PC-9 (cell line): ENCODE measurements at regions not wholly inside any gene's neighbourhood (a gene's known extent, or its start where the extent isn't known, plus 50 kb on each side); places are given as distances from the start of the nearest gene placed in this dataset.

ENCODE experiments used
- BruUV-seq: library from RNA; stranded (reverse); fragments of 400-500 nt; replicated peaks from 2 replicates; lab custom pipeline; 2021; lab: Mats Ljungman, UMichigan
- CTCF ChIA-PET: fragments of 300-600 bp; sonication (Branson Sonifier 250); formaldehyde crosslinking; loops from one replicate; lab custom pipeline; 2022; ENCODE audit warnings: antibody characterized with exemption; lab: Charles Lee
- POLR2A ChIA-PET: fragments of 300-600 bp; sonication (Branson Sonifier 250); formaldehyde crosslinking; loops from one replicate; lab custom pipeline; 2022; ENCODE audit warnings: antibody characterized with exemption; ENCODE audit not compliant: unreplicated experiment; lab: Charles Lee
- DNase-seq, 2 experiments: peaks; one replicate each; pipeline versions ENCODE4 v3.0.0 to v3.0.0-alpha.2; 2015 to 2022; ENCODE audit warnings: mixed read lengths in 1 of 2
- H2AFZ ChIP-seq: fragments of 200-600 bp; sonication (generic); 2 replicates; pipeline ENCODE4 v1.8.1; 2017; ENCODE audit warnings: antibody characterized with exemption
- H3F3A ChIP-seq: fragments of 200-600 bp; sonication (generic); 2 replicates; pipeline ENCODE4 v1.8.1; 2017; ENCODE audit warnings: antibody characterized with exemption, mild to moderate bottlenecking, low read depth; ENCODE audit not compliant: insufficient read depth
- H3K27ac ChIP-seq: fragments of 200-600 bp; sonication (generic); 2 replicates; pipeline ENCODE4 v1.6.1; 2016; ENCODE audit warnings: mixed run types
- H3K27me3 ChIP-seq: fragments of 200-600 bp; sonication (generic); 2 replicates; pipeline ENCODE4 v1.6.1; 2016; ENCODE audit warnings: low read depth, mixed run types; ENCODE audit not compliant: insufficient read depth
- H3K36me3 ChIP-seq: fragments of 200-600 bp; sonication (generic); 2 replicates; pipeline ENCODE4 v1.6.1; 2016; ENCODE audit warnings: low read depth, mixed run types
- H3K4me1 ChIP-seq: fragments of 200-600 bp; sonication (generic); replicated peaks from 2 replicates; pipeline ENCODE4 v1.6.1; 2016; ENCODE audit warnings: mixed run types; ENCODE audit not compliant: insufficient read depth
- H3K4me2 ChIP-seq: fragments of 200-600 bp; sonication (generic); 2 replicates; pipeline ENCODE4 v1.6.1; 2017; ENCODE audit warnings: mixed run types
- H3K4me3 ChIP-seq: fragments of 200-600 bp; sonication (generic); 2 replicates; pipeline ENCODE4 v1.6.1; 2016; ENCODE audit warnings: mixed run types
- H3K79me2 ChIP-seq: fragments of 200-600 bp; sonication (generic); 2 replicates; pipeline ENCODE4 v1.6.1; 2017; ENCODE audit warnings: low read depth, mixed run types
- H3K9me2 ChIP-seq: fragments of 200-600 bp; sonication (generic); 2 replicates; pipeline ENCODE4 v1.8.1; 2017; ENCODE audit warnings: mild to moderate bottlenecking; ENCODE audit not compliant: insufficient read depth
- H3K9me3 ChIP-seq: fragments of 200-600 bp; sonication (generic); 2 replicates; pipeline ENCODE4 v1.8.1; 2016; ENCODE audit warnings: low read depth; ENCODE audit not compliant: insufficient read depth
- H4K20me1 ChIP-seq: fragments of 200-600 bp; sonication (generic); 2 replicates; pipeline ENCODE4 v1.8.1; 2017; ENCODE audit not compliant: insufficient read depth
- CTCF ChIP-seq: fragments of 200-600 bp; sonication (generic); conservative IDR thresholded peaks from 2 replicates; pipeline ENCODE4 v1.6.1; 2017; ENCODE audit warnings: mixed run types, antibody characterized with exemption, mild to moderate bottlenecking, moderate library complexity
- EZH2 ChIP-seq: fragments of 200-600 bp; sonication (generic); IDR thresholded peaks from 2 replicates; pipeline ENCODE4 v1.8.0; 2017; ENCODE audit warnings: antibody characterized with exemption, low read depth
- intact Hi-C: fragments of 100-400 bp; cut with micrococcal nuclease; formaldehyde crosslinking; loops from one replicate; pipeline ENCODE4 v1.10.0; 2022; ENCODE audit not compliant: unreplicated experiment

- H3K4me2 ChIP-seq = no peak overlapping the region
- no peaks in the 10 kb centered on the region for H3K9me2 ChIP-seq
- no peak overlapping the region for H3K4me3 ChIP-seq
- peaks cover 6% of the 10 kb centered on the region; the same call in 1 of the 2 replicates for H3F3A ChIP-seq
- H3K79me2 ChIP-seq = no peaks in the 10 kb centered on the region
- H3K27me3 ChIP-seq = no peaks in the 10 kb centered on the region
- ChIA-PET POLR2A (no interaction called here), CTCF (no interaction called here)
- H4K20me1 ChIP-seq = no peaks in the 10 kb centered on the region
- H3K36me3 ChIP-seq = no peaks in the 10 kb centered on the region
- H3K4me1 ChIP-seq = peaks cover 28% of the 10 kb centered on the region
- BruUV-seq = no TSS peak
- DNase-seq = no peak
- H3K9me3 ChIP-seq = no peaks in the 10 kb centered on the region
- intact Hi-C loops = no loop called here
- no peak for TF ChIP-seq CTCF
- TF ChIP-seq EZH2 = no peak
- H3K27ac ChIP-seq = no peak overlapping the region
- H2AFZ ChIP-seq = no peak overlapping the region
These were observed 191.0 kb upstream of the S1PR3 start for GRCh38 chr9:88800329-88800682.

GRCh38 chr9:88801214-88801796, 190.0 kb upstream of the S1PR3 start:
- intact Hi-C loops = no loop called here
- H3K4me2 ChIP-seq = no peak overlapping the region
- POLR2A ChIA-PET = interaction anchor here (0.6 kb wide), 1 partner anchor 19 kb away, joined by 4 read pairs; no protein-coding TSS in a partner anchor
- H3K4me1 ChIP-seq = peaks cover 28% of the 10 kb centered on the region
- H3K36me3 ChIP-seq = no peaks in the 10 kb centered on the region
- no peaks in the 10 kb centered on the region for H3K79me2 ChIP-seq
- no peaks in the 10 kb centered on the region for H3K9me3 ChIP-seq
- no peak overlapping the region for H2AFZ ChIP-seq
- H3K27me3 ChIP-seq = no peaks in the 10 kb centered on the region
- peaks cover 6% of the 10 kb centered on the region; the same call in 1 of the 2 replicates for H3F3A ChIP-seq
- DNase-seq = no peak
- no peaks in the 10 kb centered on the region for H4K20me1 ChIP-seq
- CTCF ChIA-PET = interaction anchor here (0.5 to 0.7 kb wide), 2 partner anchors 42 to 718 kb away, joined by 3 to 4 read pairs; no protein-coding TSS in a partner anchor
- BruUV-seq = no TSS peak
- H3K4me3 ChIP-seq = no peak overlapping the region
- TF ChIP-seq CTCF (no peak), EZH2 (no peak)
- H3K27ac ChIP-seq = no peak overlapping the region
- H3K9me2 ChIP-seq = no peaks in the 10 kb centered on the region

GRCh38 chr9:88802533-88802932, 188.7 kb upstream of the S1PR3 start:
- ChIA-PET POLR2A (no interaction called here), CTCF (no interaction called here)
- no peak for TF ChIP-seq CTCF
- TF ChIP-seq EZH2 = no peak
- intact Hi-C loops = no loop called here
- no peaks in the 10 kb centered on the region for H3K9me3 ChIP-seq
- peaks cover 6% of the 10 kb centered on the region; the same call in 1 of the 2 replicates for H3F3A ChIP-seq
- H3K27me3 ChIP-seq = no peaks in the 10 kb centered on the region
- H4K20me1 ChIP-seq = no peaks in the 10 kb centered on the region
- H3K4me3 ChIP-seq = no peak overlapping the region
- no TSS peak for BruUV-seq
- H3K9me2 ChIP-seq = no peaks in the 10 kb centered on the region
- no peaks in the 10 kb centered on the region for H3K36me3 ChIP-seq
- no peaks in the 10 kb centered on the region for H3K79me2 ChIP-seq
- peaks cover 28% of the 10 kb centered on the region for H3K4me1 ChIP-seq
- no peak for DNase-seq
- no peak overlapping the region for H3K4me2 ChIP-seq
- H3K27ac ChIP-seq = no peak overlapping the region
- H2AFZ ChIP-seq = no peak overlapping the region
